Uterus (tissue), 3 donors: ENCODE measurements at regions not wholly inside any gene's neighbourhood (a gene's known extent, or its start where the extent isn't known, plus 50 kb on each side); places are given as distances from the start of the nearest gene placed in this dataset.

Source experiments
- DNase-seq, 2 donors: peaks; one replicate each; pipeline ENCODE4 v3.0.0-alpha.2; 2019 to 2020
- H3K27ac ChIP-seq, 2 donors: fragments of 200-600 bp; sonication (generic); 1 replicate in 1 of 2; 2 replicates in 1 of 2; pipeline ENCODE4 v1.5.1; 2016 to 2018
- H3K27me3 ChIP-seq, 2 donors: fragments of 200-600 bp; sonication (generic); one replicate each; pipeline ENCODE4 v1.5.1; 2018 to 2019; ENCODE audit warnings: control low read depth in 1 of 2
- H3K36me3 ChIP-seq, 2 donors: fragments of 200-600 bp; sonication (generic); one replicate each; pipeline ENCODE4 v1.5.1; 2019; ENCODE audit warnings: control low read depth in 1 of 2
- H3K4me1 ChIP-seq, 2 donors: fragments of 200-600 bp; sonication (generic); one replicate each; pipeline ENCODE4 v1.5.1; 2018 to 2019; ENCODE audit warnings: control low read depth in 1 of 2
- H3K4me3 ChIP-seq, 2 donors: fragments of 200-600 bp; sonication (generic); 1 replicate in 1 of 2; 2 replicates in 1 of 2; pipeline ENCODE4 v1.5.1; 2018 to 2019; ENCODE audit warnings: mild to moderate bottlenecking in 1 of 2
- H3K9me3 ChIP-seq, 2 donors: fragments of 200-600 bp; sonication (generic); one replicate each; pipeline ENCODE4 v1.5.1; 2019; ENCODE audit warnings: control low read depth in 1 of 2
- POLR2A ChIP-seq, 2 donors: fragments of 450-650 bp; IDR thresholded peaks; one replicate each; pipeline ENCODE4 v1.6.1; 2016; ENCODE audit warnings: antibody characterized with exemption in 2 of 2, mild to moderate bottlenecking in 1 of 2, moderate library complexity in 1 of 2
- intact Hi-C: fragments of 100-400 bp; cut with DNase I; formaldehyde crosslinking; loops from one replicate; pipeline ENCODE4 v1.15.1; 2023; ENCODE audit warnings: low total_unique reads
- TF ChIP-seq, protein P1 (sequence below), 4 experiments: fragments of 200-600 bp in 2 of 4; fragments of 450-650 bp in 2 of 4; sonication (generic) in 2 of 4; IDR thresholded peaks; one replicate each; pipeline ENCODE4 v1.5.1; 2016 to 2019; ENCODE audit warnings: antibody characterized with exemption in 4 of 4, mild to moderate bottlenecking in 2 of 4, moderate library complexity in 1 of 4
- donor health status: DM: yes; HTN: yes; CAD: no.

DNA sequence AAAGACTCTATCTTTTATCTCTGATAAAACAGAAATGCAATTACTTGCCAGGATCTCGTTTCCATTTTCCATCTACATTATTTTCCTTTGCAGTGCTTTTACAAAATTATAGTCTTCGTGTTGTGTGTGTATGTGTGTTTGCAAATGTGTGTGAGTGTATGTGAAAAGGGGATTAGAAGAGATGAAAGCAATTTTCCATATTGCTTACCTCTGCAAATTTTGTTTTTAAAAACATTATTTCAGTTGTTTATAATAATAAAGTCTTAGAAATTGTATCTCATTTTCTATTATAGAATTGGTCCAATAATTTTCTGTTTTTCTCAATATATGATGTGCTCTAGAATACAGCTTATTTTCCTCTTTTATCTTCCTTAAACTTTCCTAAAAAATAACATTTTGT lies 421.3 kb upstream of the ANKRD30A start:
- no peak overlapping the region for H3K4me3 ChIP-seq
- H3K27me3 ChIP-seq = no peaks in the 10 kb centered on the region
- peaks cover 0 to 4% of the 10 kb centered on the region in 2 donors for H3K9me3 ChIP-seq
- H3K36me3 ChIP-seq = no peaks in the 10 kb centered on the region
- no peak for DNase-seq
- H3K27ac ChIP-seq = no peak overlapping the region
- intact Hi-C loops = no loop called here
- no peak for TF ChIP-seq POLR2A (IDR thresholded peaks at IDR 0.05)
- TF ChIP-seq, protein P1, sequence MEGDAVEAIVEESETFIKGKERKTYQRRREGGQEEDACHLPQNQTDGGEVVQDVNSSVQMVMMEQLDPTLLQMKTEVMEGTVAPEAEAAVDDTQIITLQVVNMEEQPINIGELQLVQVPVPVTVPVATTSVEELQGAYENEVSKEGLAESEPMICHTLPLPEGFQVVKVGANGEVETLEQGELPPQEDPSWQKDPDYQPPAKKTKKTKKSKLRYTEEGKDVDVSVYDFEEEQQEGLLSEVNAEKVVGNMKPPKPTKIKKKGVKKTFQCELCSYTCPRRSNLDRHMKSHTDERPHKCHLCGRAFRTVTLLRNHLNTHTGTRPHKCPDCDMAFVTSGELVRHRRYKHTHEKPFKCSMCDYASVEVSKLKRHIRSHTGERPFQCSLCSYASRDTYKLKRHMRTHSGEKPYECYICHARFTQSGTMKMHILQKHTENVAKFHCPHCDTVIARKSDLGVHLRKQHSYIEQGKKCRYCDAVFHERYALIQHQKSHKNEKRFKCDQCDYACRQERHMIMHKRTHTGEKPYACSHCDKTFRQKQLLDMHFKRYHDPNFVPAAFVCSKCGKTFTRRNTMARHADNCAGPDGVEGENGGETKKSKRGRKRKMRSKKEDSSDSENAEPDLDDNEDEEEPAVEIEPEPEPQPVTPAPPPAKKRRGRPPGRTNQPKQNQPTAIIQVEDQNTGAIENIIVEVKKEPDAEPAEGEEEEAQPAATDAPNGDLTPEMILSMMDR (IDR thresholded peaks at IDR 0.05) = no peak
- H3K4me1 ChIP-seq = no peaks in the 10 kb centered on the region

DNA sequence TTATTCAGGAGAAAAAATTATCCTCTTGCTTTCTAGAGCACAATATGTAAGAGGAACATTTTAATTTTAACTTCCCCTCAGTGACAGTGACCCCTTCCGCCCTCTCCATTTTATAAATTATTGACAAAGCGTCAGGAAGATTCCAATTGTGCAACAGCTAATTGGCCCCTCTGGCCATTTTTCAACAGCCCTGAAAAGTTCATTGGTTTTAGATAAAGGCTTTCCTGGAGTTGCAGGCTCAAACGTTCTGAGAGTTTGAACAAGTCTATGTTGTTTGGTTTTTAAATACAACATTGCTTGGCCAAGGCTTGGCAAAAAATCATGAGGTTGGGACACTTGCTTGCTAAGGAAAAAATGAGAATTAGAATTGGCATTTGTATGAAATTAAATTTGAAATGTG lies 422.2 kb upstream of the ANKRD30A start:
- TF ChIP-seq, protein P1 (IDR thresholded peaks at IDR 0.05) = no peak
- no peak for TF ChIP-seq POLR2A (IDR thresholded peaks at IDR 0.05)
- Histone ChIP-seq H3K27ac (no peak overlapping the region), H3K4me3 (no peak overlapping the region), H3K36me3 (no peaks in the 10 kb centered on the region), H3K9me3 (peaks cover 0 to 4% of the 10 kb centered on the region in 2 donors), H3K27me3 (no peaks in the 10 kb centered on the region), H3K4me1 (no peaks in the 10 kb centered on the region)
- intact Hi-C loops = no loop called here
- no peak for DNase-seq

DNA sequence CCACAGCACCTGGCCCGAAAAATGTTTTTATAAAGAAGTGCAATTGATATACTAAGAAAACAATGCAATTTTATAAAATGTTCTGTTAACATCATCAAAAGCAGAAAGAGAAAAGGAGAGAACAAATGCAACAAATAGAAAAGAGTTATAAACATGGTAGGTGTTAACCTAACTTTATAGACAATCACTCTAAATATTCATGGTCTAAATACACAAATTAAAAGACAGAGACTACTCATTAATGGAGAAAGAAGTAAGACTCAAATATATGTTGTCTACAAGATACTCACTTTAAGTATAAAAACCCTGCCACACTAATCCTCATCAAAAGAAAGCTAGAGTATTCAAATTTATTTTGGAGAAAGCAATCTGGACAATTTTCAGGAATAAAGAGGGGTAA lies 425.3 kb upstream of the ANKRD30A start:
- Histone ChIP-seq H3K9me3 (peaks cover 0 to 4% of the 10 kb centered on the region in 2 donors), H3K4me1 (no peaks in the 10 kb centered on the region), H3K27ac (no peak overlapping the region), H3K36me3 (no peaks in the 10 kb centered on the region), H3K27me3 (no peaks in the 10 kb centered on the region), H3K4me3 (no peak overlapping the region)
- intact Hi-C loops = no loop called here
- no peak for TF ChIP-seq POLR2A (IDR thresholded peaks at IDR 0.05)
- TF ChIP-seq, protein P1 (IDR thresholded peaks at IDR 0.05) = no peak
- no peak for DNase-seq

DNA sequence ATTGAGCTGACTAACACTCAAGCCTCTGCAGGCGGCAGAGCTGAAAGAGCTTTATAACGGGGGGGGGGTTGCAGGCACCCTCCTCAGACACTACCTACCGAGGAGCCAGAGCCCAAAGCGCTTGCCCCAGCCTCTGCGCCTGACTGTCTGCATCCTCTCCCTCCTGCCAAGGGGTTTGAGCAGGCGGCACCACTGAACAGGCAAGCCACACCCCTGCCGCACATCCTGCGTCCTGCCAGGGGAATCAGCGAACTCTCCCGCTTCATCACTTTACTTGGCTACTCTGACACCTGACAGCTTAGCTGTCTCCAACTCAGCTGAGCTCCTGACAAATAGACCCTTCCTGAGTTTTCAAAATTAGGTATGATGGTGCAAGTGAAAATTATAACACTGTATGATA lies 432.6 kb upstream of the ANKRD30A start:
- Histone ChIP-seq H3K4me1 (no peaks in the 10 kb centered on the region), H3K27me3 (no peaks in the 10 kb centered on the region), H3K4me3 (no peak overlapping the region), H3K9me3 (no peaks in the 10 kb centered on the region), H3K36me3 (no peaks in the 10 kb centered on the region), H3K27ac (no peak overlapping the region)
- TF ChIP-seq, protein P1 (IDR thresholded peaks at IDR 0.05) = no peak
- no peak for DNase-seq
- intact Hi-C loops = no loop called here

DNA sequence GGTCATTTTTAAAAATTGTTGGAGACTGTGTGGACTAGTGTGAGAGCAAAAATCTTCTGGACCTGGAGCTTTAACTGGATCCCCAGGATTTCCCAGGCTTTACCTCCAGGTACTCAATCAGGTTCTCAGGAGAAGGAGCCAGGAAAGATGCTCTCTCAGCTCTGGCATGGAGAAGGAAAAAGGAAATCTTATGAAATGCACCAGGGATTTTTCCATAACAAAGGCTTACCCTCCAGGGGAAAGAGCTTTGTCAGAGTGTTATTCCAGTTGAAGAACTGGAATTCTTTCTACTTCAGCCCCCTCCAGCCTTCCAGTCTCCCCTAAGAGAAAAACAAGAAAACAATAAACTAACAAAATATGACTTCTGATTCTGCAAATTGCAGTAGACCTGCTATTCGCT lies 436.7 kb upstream of the ANKRD30A start:
- H3K4me3 ChIP-seq = no peak overlapping the region
- DNase-seq = no peak
- no peak overlapping the region for H3K27ac ChIP-seq
- intact Hi-C loops = no loop called here
- no peaks in the 10 kb centered on the region for H3K4me1 ChIP-seq
- no peaks in the 10 kb centered on the region for H3K36me3 ChIP-seq
- no peaks in the 10 kb centered on the region for H3K9me3 ChIP-seq
- H3K27me3 ChIP-seq = no peaks in the 10 kb centered on the region
- no peak for TF ChIP-seq POLR2A (IDR thresholded peaks at IDR 0.05)
- TF ChIP-seq, protein P1 (IDR thresholded peaks at IDR 0.05) = no peak
